ENCODE measurements at regions not wholly inside any gene's neighbourhood (a gene's known extent, or its start where the extent isn't known, plus 50 kb on each side); places are given as distances from the start of the nearest gene placed in this dataset.

DNA sequence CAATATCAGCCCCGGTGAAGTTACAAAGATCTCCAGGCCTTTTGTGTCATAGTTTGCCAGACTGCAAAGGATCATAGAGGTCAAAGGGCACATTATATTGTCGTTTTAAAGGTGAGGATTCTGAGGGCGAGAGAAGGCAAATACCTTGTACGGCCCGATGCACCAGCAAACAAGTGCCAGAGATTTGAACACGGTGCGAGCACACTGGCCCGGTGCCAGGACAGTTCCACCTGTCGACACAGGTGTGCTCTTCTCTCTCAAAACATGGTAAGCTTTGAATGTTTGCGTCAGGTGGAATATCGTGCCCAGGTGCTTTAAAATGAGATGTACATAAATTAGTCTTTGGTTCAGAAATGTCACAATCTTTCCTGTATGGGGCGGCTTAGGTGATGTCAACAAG lies 776.1 kb upstream of the ID2 start:
- Histone ChIP-seq H3K36me3 (ENCODE audit: control insufficient read depth, insufficient read depth, low read length) (no peaks in the 10 kb centered on the region), H3K4me3 (replicated peaks; ENCODE audit: low read depth, low read length) (no peak overlapping the region), H3K27me3 (replicated peaks; ENCODE audit: control insufficient read depth, insufficient read depth, low read length) (no peaks in the 10 kb centered on the region; the same call in 1 of the 2 replicates)
- DNase-seq (ENCODE audit: extremely low read depth, insufficient read length), result no peak
- TF ChIP-seq, protein P1, sequence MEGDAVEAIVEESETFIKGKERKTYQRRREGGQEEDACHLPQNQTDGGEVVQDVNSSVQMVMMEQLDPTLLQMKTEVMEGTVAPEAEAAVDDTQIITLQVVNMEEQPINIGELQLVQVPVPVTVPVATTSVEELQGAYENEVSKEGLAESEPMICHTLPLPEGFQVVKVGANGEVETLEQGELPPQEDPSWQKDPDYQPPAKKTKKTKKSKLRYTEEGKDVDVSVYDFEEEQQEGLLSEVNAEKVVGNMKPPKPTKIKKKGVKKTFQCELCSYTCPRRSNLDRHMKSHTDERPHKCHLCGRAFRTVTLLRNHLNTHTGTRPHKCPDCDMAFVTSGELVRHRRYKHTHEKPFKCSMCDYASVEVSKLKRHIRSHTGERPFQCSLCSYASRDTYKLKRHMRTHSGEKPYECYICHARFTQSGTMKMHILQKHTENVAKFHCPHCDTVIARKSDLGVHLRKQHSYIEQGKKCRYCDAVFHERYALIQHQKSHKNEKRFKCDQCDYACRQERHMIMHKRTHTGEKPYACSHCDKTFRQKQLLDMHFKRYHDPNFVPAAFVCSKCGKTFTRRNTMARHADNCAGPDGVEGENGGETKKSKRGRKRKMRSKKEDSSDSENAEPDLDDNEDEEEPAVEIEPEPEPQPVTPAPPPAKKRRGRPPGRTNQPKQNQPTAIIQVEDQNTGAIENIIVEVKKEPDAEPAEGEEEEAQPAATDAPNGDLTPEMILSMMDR (IDR thresholded peaks at IDR 0.05; ENCODE audit: insufficient read depth, low read length, poor library complexity, severe bottlenecking), result no peak

- no peaks in the 10 kb centered on the region for H3K36me3 ChIP-seq (ENCODE audit: control insufficient read depth, insufficient read depth, low read length)
Observed at GRCh38 chr2:7906431-7906830, 775.4 kb upstream of the ID2 start.

DNA sequence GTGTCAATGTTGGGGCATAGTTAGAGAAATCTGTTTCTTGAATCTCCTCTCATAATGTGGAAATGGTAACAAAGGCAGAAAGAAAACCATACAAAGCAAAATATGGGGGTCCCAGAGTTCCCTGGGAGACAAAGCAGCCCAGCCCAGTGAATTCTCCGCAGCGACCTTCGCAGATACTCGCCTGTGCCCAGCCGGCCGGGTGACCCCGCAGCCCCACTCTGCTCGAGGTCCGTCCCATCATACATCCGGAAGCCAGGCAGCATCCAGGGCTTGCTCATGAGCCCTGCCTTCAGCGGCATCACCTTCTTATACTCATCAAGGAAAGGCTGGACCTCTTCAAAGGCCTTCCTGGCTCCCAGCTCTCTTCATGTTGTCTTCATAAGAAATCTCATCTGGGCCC lies 774.8 kb upstream of the ID2 start:
- Histone ChIP-seq H3K4me3 (replicated peaks; ENCODE audit: low read depth, low read length) (no peak overlapping the region), H3K36me3 (ENCODE audit: control insufficient read depth, insufficient read depth, low read length) (no peaks in the 10 kb centered on the region), H3K27me3 (replicated peaks; ENCODE audit: control insufficient read depth, insufficient read depth, low read length) (no peaks in the 10 kb centered on the region; the same call in 1 of the 2 replicates)
- TF ChIP-seq, protein P1 (IDR thresholded peaks at IDR 0.05; ENCODE audit: insufficient read depth, low read length, poor library complexity, severe bottlenecking), result no peak
- no peak for DNase-seq (ENCODE audit: extremely low read depth, insufficient read length)

More at GRCh38 chr2:7906431-7906830, 775.4 kb upstream of the ID2 start:
- no peaks in the 10 kb centered on the region; the same call in 1 of the 2 replicates for H3K27me3 ChIP-seq (replicated peaks; ENCODE audit: control insufficient read depth, insufficient read depth, low read length)
- no peak for DNase-seq (ENCODE audit: extremely low read depth, insufficient read length)
- H3K4me3 ChIP-seq (replicated peaks; ENCODE audit: low read depth, low read length), result no peak overlapping the region
- TF ChIP-seq, protein P1 (IDR thresholded peaks at IDR 0.05; ENCODE audit: insufficient read depth, low read length, poor library complexity, severe bottlenecking), result no peak

DNA sequence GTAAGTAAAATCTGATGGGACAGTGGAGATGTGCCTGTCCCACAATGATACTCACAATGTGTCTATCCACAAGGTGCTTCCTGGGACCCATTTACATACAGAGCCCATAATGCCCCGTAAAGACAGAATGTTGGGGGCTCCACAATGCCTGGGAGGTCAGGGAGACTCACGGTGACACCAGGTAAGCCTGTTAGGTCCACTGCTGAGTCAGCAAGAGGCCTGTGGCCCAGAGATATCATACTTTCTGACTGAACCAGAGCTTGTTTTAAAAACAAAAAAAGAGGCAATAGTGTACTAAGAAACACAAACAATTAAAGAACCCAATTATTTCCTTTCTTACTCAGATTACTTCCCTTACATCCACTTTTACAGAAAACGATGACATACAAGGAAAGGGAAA lies 771.1 kb upstream of the ID2 start:
- no peaks in the 10 kb centered on the region; the same call in none of the 2 replicates for H3K27me3 ChIP-seq (replicated peaks; ENCODE audit: control insufficient read depth, insufficient read depth, low read length)
- no peaks in the 10 kb centered on the region for H3K36me3 ChIP-seq (ENCODE audit: control insufficient read depth, insufficient read depth, low read length)
- TF ChIP-seq, protein P1 (IDR thresholded peaks at IDR 0.05; ENCODE audit: insufficient read depth, low read length, poor library complexity, severe bottlenecking), result no peak
- no peak overlapping the region for H3K4me3 ChIP-seq (replicated peaks; ENCODE audit: low read depth, low read length)
- DNase-seq (ENCODE audit: extremely low read depth, insufficient read length), result no peak

- no peak for DNase-seq (ENCODE audit: extremely low read depth, insufficient read length)
- Histone ChIP-seq H3K36me3 (ENCODE audit: control insufficient read depth, insufficient read depth, low read length) (no peaks in the 10 kb centered on the region), H3K4me3 (replicated peaks; ENCODE audit: low read depth, low read length) (no peak overlapping the region), H3K27me3 (replicated peaks; ENCODE audit: control insufficient read depth, insufficient read depth, low read length) (no peaks in the 10 kb centered on the region; the same call in 1 of the 2 replicates)
- TF ChIP-seq, protein P1 (IDR thresholded peaks at IDR 0.05; ENCODE audit: insufficient read depth, low read length, poor library complexity, severe bottlenecking), result no peak
Observed at GRCh38 chr2:7911196-7911595, 770.7 kb upstream of the ID2 start.

GRCh38 chr2:7913974-7914373 lies 767.9 kb upstream of the ID2 start:
- Histone ChIP-seq H3K4me3 (replicated peaks; ENCODE audit: low read depth, low read length) (no peak overlapping the region), H3K36me3 (ENCODE audit: control insufficient read depth, insufficient read depth, low read length) (no peaks in the 10 kb centered on the region), H3K27me3 (replicated peaks; ENCODE audit: control insufficient read depth, insufficient read depth, low read length) (no peaks in the 10 kb centered on the region; the same call in none of the 2 replicates)
- TF ChIP-seq, protein P1 (IDR thresholded peaks at IDR 0.05; ENCODE audit: insufficient read depth, low read length, poor library complexity, severe bottlenecking), result no peak
- DNase-seq (ENCODE audit: extremely low read depth, insufficient read length), result no peak
